CD8-positive, alpha-beta memory T cell (primary cell): ENCODE measurements at regions not wholly inside any gene's neighbourhood (a gene's known extent, or its start where the extent isn't known, plus 50 kb on each side); places are given as distances from the start of the nearest gene placed in this dataset.
A peak's percentile ranks its signal among the peaks of the same experiment; 100 is the strongest.

Source experiments
- CTCF ChIA-PET: fragments of 350-600 bp; sonication (Branson Sonifier 250); formaldehyde crosslinking; loops from one replicate; lab custom pipeline; 2021; ENCODE audit warnings: antibody characterized with exemption; lab: Charles Lee
- POLR2A ChIA-PET: fragments of 350-600 bp; sonication (Branson Sonifier 250); formaldehyde crosslinking; loops from one replicate; lab custom pipeline; 2021; ENCODE audit warnings: antibody characterized with exemption; lab: Charles Lee
- DNase-seq, 5 donors: peaks; one replicate each; pipeline versions ENCODE4 v3.0.0 to v3.0.0-alpha.2; 2020 to 2022; ENCODE audit warnings: mixed read lengths in 1 of 5
- H3K27ac ChIP-seq: one replicate; pipeline ENCODE4 v1.7.0; 2013; ENCODE audit warnings: low read depth, mild to moderate bottlenecking, low read length, moderate library complexity
- H3K27me3 ChIP-seq: 2 replicates; pipeline ENCODE4 v1.7.0; 2013; ENCODE audit warnings: low read length, mild to moderate bottlenecking; ENCODE audit not compliant: insufficient read depth, poor library complexity, severe bottlenecking
- H3K36me3 ChIP-seq: 2 replicates; pipeline ENCODE4 v1.7.0; 2013; ENCODE audit warnings: mild to moderate bottlenecking, low read length, moderate library complexity; ENCODE audit not compliant: insufficient read depth
- H3K4me1 ChIP-seq: 2 replicates; pipeline ENCODE4 v1.7.0; 2013; ENCODE audit warnings: mild to moderate bottlenecking, low read length, moderate library complexity; ENCODE audit not compliant: insufficient read depth
- H3K4me3 ChIP-seq: 2 replicates; pipeline ENCODE4 v1.7.0; 2013; ENCODE audit warnings: mild to moderate bottlenecking, low read length
- H3K9me3 ChIP-seq: 2 replicates; pipeline ENCODE4 v1.7.0; 2013; ENCODE audit warnings: mild to moderate bottlenecking, low read length
- H3K27ac Mint-ChIP-seq, 8 donors: one replicate each; pipeline ENCODE4 v1.8.0; 2020 to 2021; ENCODE audit warnings: mixed read lengths in 8 of 8, mild to moderate bottlenecking in 6 of 8, inconsistent platforms in 3 of 8, moderate library complexity in 3 of 8
- H3K27me3 Mint-ChIP-seq, 2 donors: one replicate each; pipeline ENCODE4 v1.8.0; 2020 to 2021; ENCODE audit warnings: mixed read lengths in 2 of 2, mild to moderate bottlenecking in 1 of 2, moderate library complexity in 1 of 2
- H3K36me3 Mint-ChIP-seq, 3 donors: one replicate each; pipeline ENCODE4 v1.8.0; 2020 to 2021; ENCODE audit warnings: mixed read lengths in 3 of 3, inconsistent platforms in 1 of 3, mild to moderate bottlenecking in 1 of 3
- H3K4me1 Mint-ChIP-seq, 3 donors: one replicate each; pipeline ENCODE4 v1.8.0; 2020 to 2021; ENCODE audit warnings: mixed read lengths in 3 of 3, inconsistent platforms in 1 of 3, mild to moderate bottlenecking in 1 of 3
- H3K4me3 Mint-ChIP-seq, 7 donors: one replicate each; pipeline ENCODE4 v1.8.0; 2020 to 2021; ENCODE audit warnings: mixed read lengths in 7 of 7, mild to moderate bottlenecking in 6 of 7, moderate library complexity in 4 of 7, inconsistent platforms in 2 of 7
- H3K9me3 Mint-ChIP-seq, 5 donors: one replicate each; pipeline ENCODE4 v1.8.0; 2020 to 2022; ENCODE audit warnings: mixed read lengths in 5 of 5, mild to moderate bottlenecking in 3 of 5, moderate library complexity in 2 of 5, inconsistent platforms in 1 of 5

DNA sequence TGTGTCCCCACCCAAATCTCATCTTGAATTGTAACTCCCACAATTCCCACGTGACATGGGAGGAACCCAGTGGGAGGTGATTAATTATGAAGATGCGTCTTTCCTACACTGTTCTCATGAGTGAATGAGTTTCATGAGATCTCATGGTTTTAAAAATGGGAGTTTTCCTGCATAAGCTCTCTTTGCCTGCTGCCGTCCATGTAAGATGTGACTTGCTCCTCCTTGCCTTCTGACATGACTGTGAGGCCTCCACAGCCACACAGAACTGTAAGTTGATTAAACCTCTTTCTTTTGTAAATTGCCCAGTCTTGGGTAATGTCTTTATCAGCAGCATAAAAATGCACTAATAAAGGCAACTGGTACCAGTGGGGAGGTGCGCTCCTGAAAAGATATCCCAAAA is 67.7 kb upstream of the DRGX start:
- Mint-ChIP-seq H3K27me3 (no peaks in the 10 kb centered on the region), H3K4me3 (no peak overlapping the region), H3K27ac (no peak overlapping the region), H3K36me3 (peaks cover 49 to 81% (median 61%) of the 10 kb centered on the region in 3 donors), H3K4me1 (no peaks in the 10 kb centered on the region), H3K9me3 (peaks cover 0 to 12% (median 4%) of the 10 kb centered on the region in 5 donors)
- Histone ChIP-seq H3K4me1 (no peaks in the 10 kb centered on the region), H3K27ac (no peak overlapping the region), H3K36me3 (peaks cover 16% of the 10 kb centered on the region), H3K9me3 (no peaks in the 10 kb centered on the region), H3K27me3 (no peaks in the 10 kb centered on the region), H3K4me3 (no peak overlapping the region)
- ChIA-PET POLR2A (no interaction called here), CTCF (no interaction called here)
- no peak for DNase-seq

DNA sequence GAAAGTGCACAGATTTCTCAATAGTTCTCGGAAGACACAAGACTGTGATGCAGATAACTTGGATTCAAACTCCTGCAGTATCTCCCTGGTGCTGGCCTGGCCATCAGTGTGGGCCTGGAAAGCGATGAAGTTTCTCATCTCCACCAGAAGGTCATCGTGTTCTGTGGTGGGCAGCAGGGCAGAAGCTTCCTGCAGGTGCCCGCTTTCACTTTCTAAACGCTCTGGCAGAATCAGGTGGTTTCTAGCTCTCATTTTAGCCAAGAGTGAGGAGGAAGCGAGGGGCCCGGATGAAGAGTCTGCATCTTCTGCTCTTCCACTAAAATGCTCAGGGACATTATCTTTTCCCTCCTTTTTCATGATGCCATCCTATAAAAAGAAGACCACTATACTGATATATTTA is 63.0 kb upstream of the DRGX start:
- peaks cover 49 to 83% (median 81%) of the 10 kb centered on the region in 3 donors for H3K36me3 Mint-ChIP-seq
- ChIA-PET CTCF (no interaction called here), POLR2A (no interaction called here)
- Histone ChIP-seq H3K4me1 (no peaks in the 10 kb centered on the region), H3K36me3 (peaks cover 7% of the 10 kb centered on the region), H3K4me3 (no peak overlapping the region), H3K27me3 (no peaks in the 10 kb centered on the region), H3K27ac (no peak overlapping the region), H3K9me3 (peaks cover 5% of the 10 kb centered on the region)
- H3K9me3 Mint-ChIP-seq, result peaks cover 7 to 22% (median 19%) of the 10 kb centered on the region in 5 donors
- H3K27ac Mint-ChIP-seq, result no peak overlapping the region
- no peaks in the 10 kb centered on the region for H3K27me3 Mint-ChIP-seq
- H3K4me1 Mint-ChIP-seq, result no peaks in the 10 kb centered on the region
- no peak overlapping the region for H3K4me3 Mint-ChIP-seq
- no peak for DNase-seq

DNA sequence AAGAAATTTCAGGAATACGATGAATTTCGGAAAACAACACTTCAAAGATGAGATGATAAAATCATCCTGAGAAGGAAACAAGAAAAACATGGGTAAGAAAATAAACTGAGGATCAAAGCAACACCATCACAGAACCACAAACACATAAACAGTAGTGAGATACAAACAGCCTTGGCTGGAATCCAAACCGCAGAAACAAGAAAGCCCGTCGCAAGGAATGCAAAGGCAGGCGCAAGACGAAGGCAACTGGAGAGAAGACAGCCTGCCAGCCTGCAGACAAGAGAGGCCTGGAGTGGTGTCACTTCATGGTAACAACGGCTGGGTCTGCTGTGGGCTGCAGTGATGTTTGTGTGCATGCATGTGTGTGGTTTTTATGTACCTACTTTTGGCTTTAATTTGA is 61.8 kb upstream of the DRGX start:
- no peaks in the 10 kb centered on the region for H3K27me3 ChIP-seq
- Mint-ChIP-seq H3K27me3 (no peaks in the 10 kb centered on the region), H3K36me3 (peaks cover 47 to 84% (median 78%) of the 10 kb centered on the region in 3 donors), H3K9me3 (peaks cover 17 to 29% (median 29%) of the 10 kb centered on the region in 5 donors), H3K4me1 (no peaks in the 10 kb centered on the region), H3K27ac (no peak overlapping the region), H3K4me3 (no peak overlapping the region)
- DNase-seq, result no peak
- peaks cover 8% of the 10 kb centered on the region for H3K9me3 ChIP-seq
- no peaks in the 10 kb centered on the region for H3K4me1 ChIP-seq
- H3K4me3 ChIP-seq, result no peak overlapping the region
- ChIA-PET CTCF (no interaction called here), POLR2A (no interaction called here)
- peaks cover 7% of the 10 kb centered on the region for H3K36me3 ChIP-seq
- H3K27ac ChIP-seq, result no peak overlapping the region

DNA sequence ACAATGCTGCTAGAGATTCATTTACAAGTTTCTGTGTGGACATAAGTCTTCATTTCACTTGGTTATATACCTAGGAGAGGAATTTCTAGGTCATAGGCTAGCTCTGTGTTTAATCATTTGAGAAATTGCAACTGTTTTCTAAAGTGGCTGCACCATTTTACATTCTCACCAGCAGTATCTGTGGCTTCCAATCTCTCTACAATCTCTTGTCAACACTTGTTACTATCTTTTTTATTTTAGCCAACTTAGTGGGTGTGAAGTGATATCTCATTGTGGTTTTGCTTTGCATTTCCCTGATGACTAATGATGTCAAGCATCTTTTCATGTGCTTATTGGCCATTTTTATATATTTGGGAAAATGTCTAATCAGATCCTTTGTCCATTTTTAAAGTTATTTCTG is 53.0 kb upstream of the DRGX start:
- no peaks in the 10 kb centered on the region for H3K4me1 ChIP-seq
- H3K4me3 ChIP-seq, result no peak overlapping the region
- H3K9me3 ChIP-seq, result peaks cover 4% of the 10 kb centered on the region
- ChIA-PET CTCF (no interaction called here), POLR2A (no interaction called here)
- peaks cover 0 to 1% of the 10 kb centered on the region in 2 donors for H3K27me3 Mint-ChIP-seq
- H3K4me3 Mint-ChIP-seq, result no peak overlapping the region
- peaks cover 2 to 15% (median 3%) of the 10 kb centered on the region in 3 donors for H3K36me3 Mint-ChIP-seq
- no peaks in the 10 kb centered on the region for H3K4me1 Mint-ChIP-seq
- DNase-seq, result no peak
- no peaks in the 10 kb centered on the region for H3K36me3 ChIP-seq
- H3K27ac Mint-ChIP-seq, result no peak overlapping the region
- no peak overlapping the region for H3K27ac ChIP-seq
- no peaks in the 10 kb centered on the region for H3K27me3 ChIP-seq
- H3K9me3 Mint-ChIP-seq, result peaks cover 42 to 50% (median 44%) of the 10 kb centered on the region in 5 donors

DNA sequence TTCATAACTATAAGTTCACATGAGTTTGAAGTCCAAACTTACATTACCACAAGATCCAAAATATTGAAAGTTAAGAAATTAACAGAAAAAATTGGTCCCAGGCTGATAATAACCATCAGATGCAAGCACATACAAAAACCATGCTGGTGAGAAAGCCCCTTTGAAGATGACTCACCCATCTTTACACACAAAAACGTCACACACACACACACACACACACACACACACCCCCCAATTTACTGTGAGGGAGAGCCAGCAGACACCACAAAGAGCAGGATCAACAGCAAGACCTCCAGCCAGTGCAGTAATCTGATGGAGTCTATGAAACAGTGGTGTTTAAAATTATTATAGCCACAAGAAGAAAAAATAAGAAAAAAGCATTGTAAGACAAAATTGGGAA is 50.1 kb upstream of the DRGX start:
- Histone ChIP-seq H3K27ac (no peak overlapping the region), H3K4me3 (no peak overlapping the region), H3K9me3 (no peaks in the 10 kb centered on the region), H3K36me3 (no peaks in the 10 kb centered on the region), H3K27me3 (no peaks in the 10 kb centered on the region), H3K4me1 (peaks cover 8% of the 10 kb centered on the region)
- H3K9me3 Mint-ChIP-seq, result peaks cover 15 to 28% (median 21%) of the 10 kb centered on the region in 5 donors
- DNase-seq, result no peak
- H3K36me3 Mint-ChIP-seq, result peaks cover 0 to 5% (median 0%) of the 10 kb centered on the region in 3 donors
- peaks cover 13 to 23% (median 18%) of the 10 kb centered on the region in 3 donors for H3K4me1 Mint-ChIP-seq
- peak overlapping the region in 1 of 7 donors; percentile 45 for H3K4me3 Mint-ChIP-seq
- H3K27ac Mint-ChIP-seq, result peak overlapping the region in 2 of 8 donors; percentile 13 to 14
- H3K27me3 Mint-ChIP-seq, result peaks cover 0 to 1% of the 10 kb centered on the region in 2 donors
- ChIA-PET POLR2A (no interaction called here), CTCF (no interaction called here)
